GM18499 (cell line): ENCODE measurements at regions not wholly inside any gene's neighbourhood (a gene's known extent, or its start where the extent isn't known, plus 50 kb on each side); places are given as distances from the start of the nearest gene placed in this dataset.
"Not testable (repeated sequence)": the region's sequence is repeated elsewhere in the genome, so short reads cannot be mapped to it uniquely, and the experiment has no call there.

ENCODE experiments used
- ATAC-seq: cut with Tn5 transposase; IDR thresholded peaks from one replicate; pipeline ENCODE4 v1.9.1; 2021; ENCODE audit warnings: moderate number of reproducible peaks; ENCODE audit not compliant: insufficient read depth, unreplicated experiment

GRCh38 chr2:144982481-144982880, 462.6 kb upstream of the ZEB2 start:
- ATAC-seq: no peak

- no peak for ATAC-seq
Observed at GRCh38 chr2:144975881-144976280, 456.0 kb upstream of the ZEB2 start.

- no peak for ATAC-seq
Observed at GRCh38 chr2:144972676-144973075, 452.8 kb upstream of the ZEB2 start.

- no peak for ATAC-seq
Observed at GRCh38 chr2:144971786-144972335, 451.9 kb upstream of the ZEB2 start.

- not testable (repeated sequence) for ATAC-seq
Observed at GRCh38 chr2:144970410-144970809, 450.5 kb upstream of the ZEB2 start.

GRCh38 chr2:144969564-144969963, 449.6 kb upstream of the ZEB2 start:
- not testable (repeated sequence) for ATAC-seq

GRCh38 chr2:144967961-144968360, 448.0 kb upstream of the ZEB2 start:
- ATAC-seq: no peak

- ATAC-seq: no peak
Observed at GRCh38 chr2:144965172-144965571, 445.3 kb upstream of the ZEB2 start.

- ATAC-seq: no peak
Observed at GRCh38 chr2:144963031-144963430, 443.1 kb upstream of the ZEB2 start.

GRCh38 chr2:144959416-144959815, 439.5 kb upstream of the ZEB2 start:
- ATAC-seq: no peak

- no peak for ATAC-seq
Observed at GRCh38 chr2:144950899-144951560, 431.1 kb upstream of the ZEB2 start.

- ATAC-seq: no peak
Observed at GRCh38 chr2:144948205-144948855, 428.4 kb upstream of the ZEB2 start.

- no peak for ATAC-seq
Observed at GRCh38 chr2:144947709-144948037, 427.8 kb upstream of the ZEB2 start.

GRCh38 chr2:144946263-144946662, 426.3 kb upstream of the ZEB2 start:
- no peak for ATAC-seq

- ATAC-seq: no peak
Observed at GRCh38 chr2:144944546-144945220, 424.8 kb upstream of the ZEB2 start.

- ATAC-seq: no peak
Observed at GRCh38 chr2:144943986-144944385, 424.1 kb upstream of the ZEB2 start.

GRCh38 chr2:144943293-144943941, 423.5 kb upstream of the ZEB2 start:
- ATAC-seq: no peak

- no peak for ATAC-seq
Observed at GRCh38 chr2:144942516-144943256, 422.8 kb upstream of the ZEB2 start.

GRCh38 chr2:144941743-144942488, 422.0 kb upstream of the ZEB2 start:
- no peak for ATAC-seq

- no peak for ATAC-seq
Observed at GRCh38 chr2:144939590-144939989, 419.7 kb upstream of the ZEB2 start.
